NT2/D1 (cell line): ENCODE measurements at regions not wholly inside any gene's neighbourhood (a gene's known extent, or its start where the extent isn't known, plus 50 kb on each side); places are given as distances from the start of the nearest gene placed in this dataset.
"Not testable (repeated sequence)": the region's sequence is repeated elsewhere in the genome, so short reads cannot be mapped to it uniquely, and the experiment has no call there.

Experiments used
- SUZ12 ChIP-seq: IDR thresholded peaks from 2 replicates; pipeline ENCODE4 v1.6.1; 2011; ENCODE audit not compliant: insufficient read length, insufficient read depth; ENCODE audit errors: extremely low read depth
- YY1 ChIP-seq: IDR thresholded peaks from 2 replicates; pipeline ENCODE4 v1.6.1; 2011; ENCODE audit not compliant: insufficient read length, insufficient read depth
- ZNF274 ChIP-seq: IDR thresholded peaks from 2 replicates; pipeline ENCODE4 v1.6.1; 2011; ENCODE audit warnings: mild to moderate bottlenecking, low read depth, low read length

GRCh38 chr13:96918861-96919631 lies 75.2 kb downstream of the OXGR1 start:
- TF ChIP-seq YY1, ZNF274, SUZ12: not testable (repeated sequence)
